ENCODE measurements at regions not wholly inside any gene's neighbourhood (a gene's known extent, or its start where the extent isn't known, plus 50 kb on each side); places are given as distances from the start of the nearest gene placed in this dataset.

DNA sequence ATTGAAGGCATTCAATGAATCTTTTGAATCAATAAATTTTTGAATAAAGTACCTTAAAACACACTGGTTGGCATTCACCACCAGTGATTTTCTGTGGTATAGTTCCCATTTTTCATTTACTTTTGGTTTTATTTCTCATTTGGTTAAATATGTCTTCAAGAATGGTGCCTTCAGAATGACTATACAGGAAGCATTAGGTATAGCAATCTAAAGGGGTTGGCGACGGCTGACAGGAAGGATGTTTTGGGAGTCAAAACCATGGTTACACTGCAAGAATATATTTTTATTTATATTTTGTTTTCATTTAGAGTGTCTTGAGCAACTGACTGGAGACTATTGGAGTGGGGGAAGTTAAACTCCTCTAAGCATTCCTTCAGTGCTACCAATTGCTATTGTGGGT lies 235.7 kb downstream of the HTR1A start:
- TF ChIP-seq, protein P1, sequence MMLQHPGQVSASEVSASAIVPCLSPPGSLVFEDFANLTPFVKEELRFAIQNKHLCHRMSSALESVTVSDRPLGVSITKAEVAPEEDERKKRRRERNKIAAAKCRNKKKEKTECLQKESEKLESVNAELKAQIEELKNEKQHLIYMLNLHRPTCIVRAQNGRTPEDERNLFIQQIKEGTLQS (CRISPR knock-in tag; conservative IDR thresholded peaks at IDR 0.05): no peak
- TF ChIP-seq CBFB (CRISPR knock-in tag; IDR thresholded peaks at IDR 0.05; ENCODE audit: low read depth) (no peak), TP53 (CRISPR knock-in tag; IDR thresholded peaks at IDR 0.05) (no peak), ZNF671 (CRISPR knock-in tag; IDR thresholded peaks at IDR 0.05) (no peak), JUN (CRISPR knock-in tag; IDR thresholded peaks at IDR 0.05) (no peak), FOXK1 (CRISPR knock-in tag; IDR thresholded peaks at IDR 0.05) (no peak), USF1 (CRISPR knock-in tag; IDR thresholded peaks at IDR 0.05) (no peak), USF2 (CRISPR knock-in tag; IDR thresholded peaks at IDR 0.05) (no peak)
- TF ChIP-seq, protein P2, sequence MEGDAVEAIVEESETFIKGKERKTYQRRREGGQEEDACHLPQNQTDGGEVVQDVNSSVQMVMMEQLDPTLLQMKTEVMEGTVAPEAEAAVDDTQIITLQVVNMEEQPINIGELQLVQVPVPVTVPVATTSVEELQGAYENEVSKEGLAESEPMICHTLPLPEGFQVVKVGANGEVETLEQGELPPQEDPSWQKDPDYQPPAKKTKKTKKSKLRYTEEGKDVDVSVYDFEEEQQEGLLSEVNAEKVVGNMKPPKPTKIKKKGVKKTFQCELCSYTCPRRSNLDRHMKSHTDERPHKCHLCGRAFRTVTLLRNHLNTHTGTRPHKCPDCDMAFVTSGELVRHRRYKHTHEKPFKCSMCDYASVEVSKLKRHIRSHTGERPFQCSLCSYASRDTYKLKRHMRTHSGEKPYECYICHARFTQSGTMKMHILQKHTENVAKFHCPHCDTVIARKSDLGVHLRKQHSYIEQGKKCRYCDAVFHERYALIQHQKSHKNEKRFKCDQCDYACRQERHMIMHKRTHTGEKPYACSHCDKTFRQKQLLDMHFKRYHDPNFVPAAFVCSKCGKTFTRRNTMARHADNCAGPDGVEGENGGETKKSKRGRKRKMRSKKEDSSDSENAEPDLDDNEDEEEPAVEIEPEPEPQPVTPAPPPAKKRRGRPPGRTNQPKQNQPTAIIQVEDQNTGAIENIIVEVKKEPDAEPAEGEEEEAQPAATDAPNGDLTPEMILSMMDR (IDR thresholded peaks at IDR 0.05): no peak
